ENCODE measurements at regions not wholly inside any gene's neighbourhood (a gene's known extent, or its start where the extent isn't known, plus 50 kb on each side); places are given as distances from the start of the nearest gene placed in this dataset.

GRCh38 chr2:37858725-37859267, 66.3 kb upstream of the RMDN2 start:
- H3K27ac ChIP-seq = peak overlapping the region; percentile 75 to 77
- no peak for DNase-seq (ENCODE audit: low spot score)
- TF ChIP-seq, protein P1, sequence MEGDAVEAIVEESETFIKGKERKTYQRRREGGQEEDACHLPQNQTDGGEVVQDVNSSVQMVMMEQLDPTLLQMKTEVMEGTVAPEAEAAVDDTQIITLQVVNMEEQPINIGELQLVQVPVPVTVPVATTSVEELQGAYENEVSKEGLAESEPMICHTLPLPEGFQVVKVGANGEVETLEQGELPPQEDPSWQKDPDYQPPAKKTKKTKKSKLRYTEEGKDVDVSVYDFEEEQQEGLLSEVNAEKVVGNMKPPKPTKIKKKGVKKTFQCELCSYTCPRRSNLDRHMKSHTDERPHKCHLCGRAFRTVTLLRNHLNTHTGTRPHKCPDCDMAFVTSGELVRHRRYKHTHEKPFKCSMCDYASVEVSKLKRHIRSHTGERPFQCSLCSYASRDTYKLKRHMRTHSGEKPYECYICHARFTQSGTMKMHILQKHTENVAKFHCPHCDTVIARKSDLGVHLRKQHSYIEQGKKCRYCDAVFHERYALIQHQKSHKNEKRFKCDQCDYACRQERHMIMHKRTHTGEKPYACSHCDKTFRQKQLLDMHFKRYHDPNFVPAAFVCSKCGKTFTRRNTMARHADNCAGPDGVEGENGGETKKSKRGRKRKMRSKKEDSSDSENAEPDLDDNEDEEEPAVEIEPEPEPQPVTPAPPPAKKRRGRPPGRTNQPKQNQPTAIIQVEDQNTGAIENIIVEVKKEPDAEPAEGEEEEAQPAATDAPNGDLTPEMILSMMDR (IDR thresholded peaks at IDR 0.05) = no peak
- no peak overlapping the region for H3K4me3 ChIP-seq

- H3K4me3 ChIP-seq = no peak overlapping the region
- TF ChIP-seq, protein P1 (IDR thresholded peaks at IDR 0.05) = no peak
Measured at GRCh38 chr2:37862620-37863019, 62.5 kb upstream of the RMDN2 start.

GRCh38 chr2:37864217-37864616, 60.9 kb upstream of the RMDN2 start:
- no peak for DNase-seq (ENCODE audit: low spot score)
- no peak overlapping the region for H3K27ac ChIP-seq
- TF ChIP-seq, protein P1 (IDR thresholded peaks at IDR 0.05) = no peak
- no peak overlapping the region for H3K4me3 ChIP-seq

More at GRCh38 chr2:37862620-37863019, 62.5 kb upstream of the RMDN2 start:
- no peak overlapping the region for H3K27ac ChIP-seq
- no peak for DNase-seq (ENCODE audit: low spot score)

DNA sequence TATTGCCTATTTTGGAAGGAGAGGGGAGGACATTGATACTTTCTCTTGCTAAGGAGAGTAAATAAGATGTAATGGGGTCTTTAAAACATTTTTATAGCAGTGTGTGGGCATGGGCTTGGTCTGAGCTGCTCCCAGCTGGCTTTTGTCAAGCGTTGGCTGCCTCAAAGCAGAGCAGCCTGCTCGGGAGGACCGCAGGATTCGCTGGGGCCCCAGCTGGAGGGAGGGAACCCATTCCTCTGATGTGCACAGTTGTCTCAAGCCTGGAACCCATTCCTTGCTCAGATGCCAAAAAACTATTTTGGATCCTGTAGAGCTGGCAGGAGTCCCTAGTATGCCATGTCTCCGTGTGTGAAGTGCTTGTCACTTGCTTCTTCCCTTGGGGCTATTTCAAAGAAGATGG, 59.4 kb upstream of the RMDN2 start:
- TF ChIP-seq, protein P1 (IDR thresholded peaks at IDR 0.05) = no peak
- Histone ChIP-seq H3K4me3 (no peak overlapping the region), H3K27ac (no peak overlapping the region)
- DNase-seq (ENCODE audit: low spot score) = no peak

DNA sequence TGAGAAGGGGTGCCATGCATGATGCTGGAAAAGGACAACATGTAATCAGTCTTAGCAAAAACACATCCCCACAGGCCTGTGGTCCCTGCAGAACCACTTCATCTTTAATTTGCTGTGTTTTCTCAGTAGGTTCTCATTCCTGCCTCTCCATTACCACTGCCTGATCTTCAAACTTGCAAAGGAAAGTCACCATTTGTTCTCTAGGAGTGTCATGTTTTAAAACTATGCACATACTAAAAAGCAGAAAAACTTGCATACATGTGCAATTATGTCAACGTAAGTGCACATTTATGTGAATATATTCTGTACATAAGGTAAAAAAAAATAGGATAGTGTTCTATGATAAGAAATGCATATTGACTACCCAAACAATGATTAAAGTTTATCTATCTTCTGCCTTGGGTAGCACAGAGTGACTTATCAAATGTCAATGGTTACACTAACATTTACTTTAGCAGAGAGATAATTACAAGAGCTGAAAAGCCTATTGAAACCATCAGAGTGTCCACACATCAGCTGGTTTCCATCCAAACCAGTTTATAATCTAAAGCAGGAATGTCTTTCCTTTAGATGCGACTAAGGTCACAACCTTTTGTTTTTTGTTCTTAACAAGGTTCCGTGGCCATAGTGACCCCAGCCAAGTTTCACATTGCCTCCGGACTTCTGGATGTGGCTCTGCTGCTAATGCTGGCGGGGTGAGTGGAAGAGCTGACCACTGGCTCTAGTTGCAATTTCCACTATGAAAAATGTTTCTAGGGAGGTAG, 58.7 kb upstream of the RMDN2 start:
- TF ChIP-seq, protein P1 (IDR thresholded peaks at IDR 0.05) = no peak
- DNase-seq (ENCODE audit: low spot score) = no peak
- no peak overlapping the region for H3K27ac ChIP-seq
- no peak overlapping the region for H3K4me3 ChIP-seq

GRCh38 chr2:37867166-37867565, 57.9 kb upstream of the RMDN2 start:
- TF ChIP-seq, protein P1 (IDR thresholded peaks at IDR 0.05) = no peak
- no peak for DNase-seq (ENCODE audit: low spot score)
- no peak overlapping the region for H3K4me3 ChIP-seq
- H3K27ac ChIP-seq = no peak overlapping the region

DNA sequence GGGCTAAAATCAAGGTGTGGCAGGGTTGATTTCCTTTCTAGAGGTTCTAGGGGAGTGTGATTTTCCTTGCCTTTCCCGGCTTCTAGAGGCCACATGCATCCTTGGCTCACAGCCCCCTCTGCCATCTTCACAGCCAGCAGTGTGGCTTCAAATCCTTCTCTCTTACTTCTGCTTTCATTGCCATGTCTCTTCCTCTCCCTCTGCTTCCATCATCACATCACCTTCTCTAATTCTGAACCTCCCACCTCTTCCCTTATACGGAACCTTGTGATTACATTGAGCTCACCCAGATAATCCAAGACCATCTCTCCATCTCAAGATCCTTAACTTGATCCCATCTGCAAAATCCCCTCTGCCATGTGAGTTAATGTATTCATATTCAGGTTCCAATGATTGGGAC, 56.2 kb upstream of the RMDN2 start:
- no peak overlapping the region for H3K4me3 ChIP-seq
- TF ChIP-seq, protein P1 (IDR thresholded peaks at IDR 0.05) = no peak
- H3K27ac ChIP-seq = no peak overlapping the region
- DNase-seq (ENCODE audit: low spot score) = no peak
